Stimulated activated CD8-positive, alpha-beta memory T cell treated with anti-CD3 and anti-CD28 coated beads, Interleukin-4, amount 100 ng/mL, for 24 hours (primary cell): ENCODE measurements at regions not wholly inside any gene's neighbourhood (a gene's known extent, or its start where the extent isn't known, plus 50 kb on each side); places are given as distances from the start of the nearest gene placed in this dataset.
A peak's percentile ranks its signal among the peaks of the same experiment; 100 is the strongest.

Source experiments
- DNase-seq: peaks from one replicate; pipeline ENCODE4 v3.0.0-alpha.2; 2020; ENCODE audit warnings: low read depth

GRCh38 chr12:124413401-124413800 is 118.5 kb downstream of the RFLNA start:
- DNase-seq: no peak

GRCh38 chr12:124412646-124413015 is 117.7 kb downstream of the RFLNA start:
- DNase-seq: no peak

GRCh38 chr12:124411953-124412645 is 117.2 kb downstream of the RFLNA start:
- no peak for DNase-seq

GRCh38 chr12:124411281-124411878 is 116.5 kb downstream of the RFLNA start:
- no peak for DNase-seq

DNA sequence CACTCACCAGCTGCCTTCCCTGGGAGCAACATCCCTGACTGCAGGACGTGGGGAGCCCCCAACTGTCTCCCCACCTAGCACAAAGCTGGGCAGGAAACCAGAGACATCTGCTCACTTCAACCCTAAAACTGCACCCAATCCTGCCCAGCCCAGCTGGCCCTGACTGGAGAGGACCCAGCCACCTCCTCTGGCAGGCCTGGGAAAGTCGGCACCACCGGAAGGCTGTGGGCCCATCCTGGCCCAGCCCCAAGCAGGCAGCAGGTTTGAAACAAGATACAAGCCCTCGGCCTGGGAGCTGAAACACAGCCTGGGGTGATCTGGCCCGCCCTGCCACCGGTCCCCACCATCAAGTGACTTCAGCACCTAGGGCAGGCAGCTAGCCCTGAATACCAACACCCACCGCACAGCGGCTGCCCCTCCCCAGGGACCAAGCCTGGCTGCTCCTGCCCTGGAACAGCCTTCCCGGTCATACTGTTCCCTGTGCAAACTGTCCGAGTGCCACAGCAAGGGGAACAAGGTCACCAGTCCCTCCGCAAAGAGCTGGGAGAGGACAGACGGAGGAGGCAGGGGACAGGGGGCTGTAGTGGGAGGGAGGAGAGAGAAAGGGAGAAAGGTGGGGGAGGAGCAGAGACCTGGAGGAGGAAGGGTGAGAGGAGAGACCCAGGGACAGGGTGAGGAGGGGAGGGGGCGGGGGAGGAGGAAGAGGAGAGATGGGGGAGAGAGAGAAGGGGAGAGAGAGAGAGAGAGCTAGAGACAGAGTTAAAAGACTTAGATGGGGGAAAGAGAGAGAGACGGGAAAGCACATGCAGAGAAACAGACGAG is 115.7 kb downstream of the RFLNA start:
- no peak for DNase-seq

GRCh38 chr12:124408822-124409517 is 114.1 kb downstream of the RFLNA start:
- DNase-seq: no peak

GRCh38 chr12:124407074-124407473 is 112.2 kb downstream of the RFLNA start:
- no peak for DNase-seq

- DNase-seq: no peak
Observed at GRCh38 chr12:124406043-124406442, 111.2 kb downstream of the RFLNA start.

- DNase-seq: no peak
Observed at GRCh38 chr12:124405592-124405991, 110.7 kb downstream of the RFLNA start.

- no peak for DNase-seq
Observed at GRCh38 chr12:124405151-124405550, 110.3 kb downstream of the RFLNA start.

DNA sequence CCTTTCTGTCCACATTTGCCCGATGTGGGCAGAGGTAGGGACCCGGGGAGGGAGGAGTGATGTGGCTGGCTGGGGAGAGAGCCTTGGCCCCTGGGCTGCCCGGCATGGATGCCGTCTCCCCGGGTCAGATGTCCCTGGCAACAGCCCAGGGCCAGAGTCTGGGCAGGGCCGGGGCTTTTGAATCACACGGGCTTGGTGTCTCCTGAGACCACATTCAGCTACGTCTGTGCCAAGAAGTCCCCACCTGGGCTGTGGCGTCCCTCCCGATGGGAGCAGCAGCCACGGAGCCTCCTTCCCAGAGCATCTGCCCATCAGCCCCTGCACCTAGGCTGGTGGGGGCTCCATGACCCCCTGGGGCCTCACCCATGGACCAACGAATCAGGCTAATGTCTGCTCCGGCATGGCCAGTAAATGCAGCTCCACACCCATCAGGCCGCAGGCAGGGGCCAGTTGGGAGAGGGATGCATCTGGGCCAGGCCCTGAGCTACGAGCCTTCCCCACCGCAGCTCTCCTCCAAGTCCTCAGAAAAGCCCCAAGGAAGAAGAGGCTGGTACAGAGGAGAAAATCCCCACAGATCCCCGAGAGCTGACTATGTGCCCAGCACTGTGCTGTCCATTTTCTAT is 109.4 kb downstream of the RFLNA start:
- DNase-seq: no peak

DNA sequence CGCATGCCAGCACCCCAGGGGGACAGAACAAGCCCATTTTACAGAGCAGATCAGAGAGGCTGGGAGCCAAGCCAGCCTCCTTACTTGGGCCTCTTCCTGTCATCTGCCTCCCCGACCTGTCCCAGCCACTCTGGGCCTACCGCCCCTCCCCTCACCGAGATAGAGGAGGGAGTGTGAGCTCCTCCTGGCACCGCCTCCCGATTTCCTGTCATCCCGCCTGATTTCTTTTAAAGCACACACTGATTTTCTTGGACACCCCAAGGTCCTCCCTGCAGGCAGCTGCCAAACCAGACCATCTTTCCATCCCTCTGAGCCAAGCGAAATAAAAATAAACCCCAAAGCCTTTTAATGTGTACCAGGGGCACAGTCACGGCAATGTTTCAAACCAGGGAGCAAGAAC is 108.4 kb downstream of the RFLNA start:
- DNase-seq: no peak

DNA sequence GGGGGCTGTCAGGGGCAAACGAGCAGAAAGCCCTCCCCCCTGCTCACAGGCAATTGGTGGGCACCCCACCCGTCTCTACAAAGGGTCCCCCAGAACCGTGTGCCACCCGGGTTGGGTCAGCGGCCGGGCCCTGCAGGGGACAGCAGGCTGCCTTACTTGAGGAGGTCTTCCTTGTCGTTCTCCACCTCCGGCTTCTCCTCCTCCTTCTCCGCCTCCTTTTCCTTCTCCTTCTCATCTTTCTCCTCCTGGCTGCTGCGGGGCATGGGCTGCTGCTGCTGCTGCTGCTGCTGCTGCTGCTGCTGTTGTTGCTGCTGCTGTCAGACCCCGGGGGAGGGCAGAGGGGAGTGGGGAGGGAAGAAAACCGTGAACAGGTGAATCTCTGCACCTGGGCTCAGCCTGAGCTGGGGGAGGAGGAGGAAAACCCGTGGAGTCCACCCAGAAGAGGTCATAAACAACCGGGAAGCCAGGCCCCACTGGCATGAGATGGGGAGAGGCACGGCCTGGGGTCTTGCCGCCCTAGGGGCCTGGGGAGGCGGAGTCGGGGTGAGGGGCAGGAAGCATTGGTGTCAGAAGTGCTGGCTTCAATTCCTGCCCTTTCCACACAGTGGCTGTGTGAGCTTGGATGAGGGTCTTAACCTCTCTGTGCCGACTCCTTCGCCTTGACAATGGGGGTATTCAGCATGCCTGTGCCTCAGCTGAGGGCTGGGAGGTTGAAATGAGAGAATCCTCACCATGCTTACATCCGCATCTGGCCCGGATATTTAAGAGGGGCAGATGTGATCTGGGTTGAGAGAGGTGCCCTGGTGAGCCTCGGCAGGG is 107.6 kb downstream of the RFLNA start:
- no peak for DNase-seq

GRCh38 chr12:124401704-124402221 is 106.9 kb downstream of the RFLNA start:
- DNase-seq: no peak

- DNase-seq: no peak
Observed at GRCh38 chr12:124400124-124400523, 105.2 kb downstream of the RFLNA start.

DNA sequence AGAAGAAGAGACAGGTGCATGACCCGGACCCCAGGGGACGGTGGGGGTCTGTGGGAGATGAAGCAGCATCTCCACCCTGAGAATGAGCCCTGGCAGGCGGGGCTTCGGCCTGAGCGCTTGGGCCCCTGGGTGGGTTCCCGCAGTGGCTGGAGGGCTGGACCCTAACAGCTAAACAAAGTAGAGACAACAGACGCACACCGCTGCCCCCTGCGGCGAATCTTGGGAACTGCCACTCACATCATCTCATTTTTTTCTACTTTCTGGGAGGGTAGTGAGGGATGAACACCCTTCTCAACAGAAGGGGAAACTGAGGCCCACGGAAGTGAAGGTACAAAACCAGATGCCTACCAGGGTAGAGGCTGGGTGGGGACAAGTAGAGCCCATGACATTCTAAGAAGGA is 104.7 kb downstream of the RFLNA start:
- peak; percentile 11 for DNase-seq

DNA sequence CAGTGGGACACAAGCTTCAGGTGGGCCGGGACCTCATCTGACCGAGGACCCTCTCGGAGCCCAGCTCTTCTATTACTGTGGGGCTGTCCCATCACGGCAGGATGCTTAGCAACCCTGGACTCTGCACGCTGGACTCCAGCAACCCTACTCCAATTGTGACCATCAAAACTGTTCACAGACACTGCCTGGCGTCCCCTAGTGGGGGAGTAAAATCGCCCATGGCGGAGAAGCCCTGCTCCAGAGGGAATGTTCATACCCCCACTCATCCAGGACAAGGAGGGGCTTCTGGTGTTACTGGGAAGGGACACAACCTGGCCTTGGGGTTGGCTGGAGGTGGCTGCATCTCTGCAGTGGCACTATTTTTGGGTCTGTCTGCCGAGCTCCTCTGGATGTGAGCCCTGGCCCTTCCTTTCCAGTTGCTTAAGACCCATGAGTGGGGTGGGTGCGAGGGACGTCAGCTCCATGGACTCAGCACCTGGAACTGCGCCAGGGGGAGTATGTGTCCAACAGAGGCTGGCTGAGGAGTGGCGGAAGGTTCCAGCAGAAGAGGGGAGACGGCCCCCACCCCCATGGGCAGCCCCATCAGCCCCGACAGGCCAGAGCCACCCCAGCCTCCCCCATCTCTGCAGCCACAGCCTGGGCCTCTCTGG is 103.8 kb downstream of the RFLNA start:
- no peak for DNase-seq

DNA sequence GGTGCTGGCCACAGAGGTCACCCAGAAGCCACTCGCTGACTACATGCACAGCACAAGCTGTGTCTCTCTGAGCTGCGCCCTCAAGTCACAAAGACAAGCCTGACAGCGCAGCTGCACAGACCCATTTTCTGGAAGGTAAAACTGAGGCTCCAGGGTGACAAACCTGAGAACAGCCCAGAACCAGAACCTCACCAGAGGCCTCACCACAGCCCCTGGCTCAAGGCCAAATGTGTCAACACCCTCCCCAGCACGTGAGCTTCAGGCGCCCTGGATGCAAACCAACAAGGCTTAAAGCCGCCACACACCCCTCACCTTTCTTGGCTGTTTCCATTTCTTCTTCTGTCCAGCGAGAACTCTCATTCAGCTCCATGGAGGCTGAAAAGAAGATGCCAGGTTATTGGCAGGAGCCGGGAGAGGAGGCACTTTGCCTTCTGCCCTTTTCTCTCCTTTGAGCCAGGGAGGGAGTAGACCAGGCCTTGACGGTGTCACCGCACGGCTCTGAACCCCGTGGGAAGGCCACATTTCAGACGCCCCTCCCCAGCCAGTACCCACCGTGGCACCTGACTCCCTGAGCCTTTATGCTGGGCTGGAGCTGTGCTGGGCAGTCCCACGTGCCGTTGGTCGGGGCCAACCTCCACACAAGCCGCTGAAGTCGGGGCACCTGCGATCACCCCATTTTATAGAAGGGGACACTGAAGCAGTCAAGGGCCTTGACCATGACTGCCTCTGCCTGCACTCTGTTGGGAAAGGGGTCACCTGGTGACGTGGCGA is 103.1 kb downstream of the RFLNA start:
- no peak for DNase-seq

DNA sequence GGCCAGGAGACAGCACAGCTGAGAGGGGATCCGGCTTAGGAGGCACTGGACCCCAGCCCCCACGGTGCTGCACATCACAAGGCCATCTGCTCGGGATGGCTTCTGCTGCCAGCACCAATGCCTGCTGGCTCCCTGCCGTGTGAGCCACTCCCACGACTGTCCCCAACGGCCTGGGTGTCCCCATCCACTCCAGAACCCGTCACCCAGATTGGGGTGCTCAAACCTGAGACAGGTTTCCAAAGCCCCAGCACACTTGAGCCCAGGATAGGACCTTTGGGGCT is 102.4 kb downstream of the RFLNA start:
- no peak for DNase-seq
